ENCODE measurements at regions not wholly inside any gene's neighbourhood (a gene's known extent, or its start where the extent isn't known, plus 50 kb on each side); places are given as distances from the start of the nearest gene placed in this dataset.

GRCh38 chr10:117750616-117751015 lies 208.1 kb downstream of the EMX2 start:
- TF ChIP-seq CTCF (IDR thresholded peaks at IDR 0.05) (no peak), SMC3 (IDR thresholded peaks at IDR 0.05; ENCODE audit: low read depth, low read length) (no peak), JUND (IDR thresholded peaks at IDR 0.05) (no peak), RCOR1 (IDR thresholded peaks at IDR 0.05; ENCODE audit: low read length) (no peak), USF2 (IDR thresholded peaks at IDR 0.05; ENCODE audit: borderline replicate concordance, low read depth, low read length) (no peak), TAF1 (IDR thresholded peaks at IDR 0.05; ENCODE audit: borderline replicate concordance, low read depth, low read length) (no peak), POLR2AphosphoS5 (IDR thresholded peaks at IDR 0.05; ENCODE audit: low read depth, low read length) (no peak), TCF12 (IDR thresholded peaks at IDR 0.05) (no peak), EZH2phosphoT487 (IDR thresholded peaks at IDR 0.05; ENCODE audit: borderline replicate concordance, low read depth) (no peak)

Measured in SK-N-SH (cell line).